ENCODE measurements at regions not wholly inside any gene's neighbourhood (a gene's known extent, or its start where the extent isn't known, plus 50 kb on each side); places are given as distances from the start of the nearest gene placed in this dataset.
A peak's percentile ranks its signal among the peaks of the same experiment; 100 is the strongest.

GRCh38 chr13:89862011-89862690 lies 1485.3 kb upstream of the MIR17HG start:
- DNase-seq, result no peak

- DNase-seq, result no peak
Observed at GRCh38 chr13:89862691-89863036, 1484.8 kb upstream of the MIR17HG start.

DNA sequence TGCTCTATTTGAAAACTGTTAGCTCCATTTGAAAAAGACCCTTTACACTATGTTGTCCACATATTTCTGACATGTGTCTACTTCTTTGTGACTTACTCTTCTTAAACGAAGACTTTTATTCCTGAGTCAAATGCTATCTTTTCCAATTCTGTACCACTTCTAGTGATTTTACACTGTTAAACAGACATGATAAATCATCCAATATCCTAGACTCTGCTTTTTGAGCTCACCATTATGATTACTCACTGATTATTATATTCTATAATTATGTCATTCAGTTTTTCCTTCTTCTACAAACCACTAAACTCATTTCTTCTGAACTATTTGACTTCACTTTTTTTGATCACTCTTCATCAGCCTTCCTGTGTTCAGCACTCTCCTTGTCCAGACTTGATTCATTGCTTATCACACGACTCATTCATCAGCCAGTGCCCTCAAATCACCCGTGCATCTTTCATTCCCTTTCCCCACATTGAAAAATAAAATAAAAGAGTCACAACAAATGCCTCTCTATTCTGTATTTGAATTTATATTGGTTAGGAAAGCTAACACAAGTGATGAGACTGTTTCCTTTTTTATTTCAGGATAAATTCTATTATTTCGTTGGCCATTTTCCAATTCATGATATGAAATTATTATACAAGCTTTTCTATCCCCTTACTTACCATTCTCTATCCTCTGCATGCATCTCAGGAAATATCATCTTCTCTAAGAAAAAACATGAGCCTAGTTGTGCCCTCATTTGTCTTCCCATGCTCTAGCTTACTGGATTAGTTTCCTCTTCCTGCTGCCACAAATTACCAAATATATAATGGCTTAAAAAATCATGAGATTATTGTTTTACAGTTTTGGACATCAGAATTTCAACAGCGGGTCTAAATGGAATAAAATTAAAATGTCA lies 1482.1 kb upstream of the MIR17HG start:
- DNase-seq, result no peak

DNA sequence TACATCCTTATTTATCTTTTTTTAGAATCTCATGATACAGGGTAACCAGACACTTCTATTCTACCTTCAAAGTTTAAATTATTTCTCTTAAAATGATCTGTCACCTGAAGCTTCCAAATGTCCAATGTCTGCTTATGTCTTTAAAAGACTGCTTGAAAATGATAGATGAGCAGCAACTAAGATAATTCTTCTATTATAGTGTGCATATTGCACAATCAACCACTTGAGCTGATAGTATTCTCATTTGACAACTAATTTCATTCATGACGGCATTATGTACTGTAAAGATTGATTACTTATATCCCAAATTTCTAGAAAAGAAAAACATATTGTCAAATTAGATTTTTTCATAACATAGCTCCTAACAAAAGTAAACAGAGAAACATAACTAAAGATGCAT lies 1478.2 kb upstream of the MIR17HG start:
- no peak for DNase-seq

GRCh38 chr13:89878904-89879303 lies 1468.6 kb upstream of the MIR17HG start:
- no peak for DNase-seq

- no peak for DNase-seq
Observed at GRCh38 chr13:89880201-89880600, 1467.3 kb upstream of the MIR17HG start.

GRCh38 chr13:89883893-89884448 lies 1463.5 kb upstream of the MIR17HG start:
- DNase-seq, result no peak

- no peak for DNase-seq
Observed at GRCh38 chr13:89890806-89891205, 1456.7 kb upstream of the MIR17HG start.

DNA sequence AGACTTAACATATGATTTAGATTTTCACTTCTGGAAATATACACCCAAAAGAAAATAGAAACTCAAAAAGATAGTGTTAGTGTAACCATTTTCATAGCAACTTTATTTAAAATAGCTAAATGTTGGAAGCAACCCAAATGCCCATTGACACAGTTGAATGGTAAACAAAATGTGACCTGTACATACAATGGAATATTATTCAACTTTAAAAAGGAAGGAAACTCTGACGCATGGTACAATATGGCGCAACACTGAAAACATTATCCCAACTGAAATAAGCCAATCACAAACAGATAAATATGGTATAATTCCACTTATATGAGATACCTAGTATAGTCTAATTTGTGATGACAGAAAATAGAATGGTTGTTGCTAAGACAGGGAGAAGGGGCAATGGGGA lies 1456.1 kb upstream of the MIR17HG start:
- DNase-seq, result no peak

- DNase-seq, result no peak
Observed at GRCh38 chr13:89897681-89898080, 1449.8 kb upstream of the MIR17HG start.

DNA sequence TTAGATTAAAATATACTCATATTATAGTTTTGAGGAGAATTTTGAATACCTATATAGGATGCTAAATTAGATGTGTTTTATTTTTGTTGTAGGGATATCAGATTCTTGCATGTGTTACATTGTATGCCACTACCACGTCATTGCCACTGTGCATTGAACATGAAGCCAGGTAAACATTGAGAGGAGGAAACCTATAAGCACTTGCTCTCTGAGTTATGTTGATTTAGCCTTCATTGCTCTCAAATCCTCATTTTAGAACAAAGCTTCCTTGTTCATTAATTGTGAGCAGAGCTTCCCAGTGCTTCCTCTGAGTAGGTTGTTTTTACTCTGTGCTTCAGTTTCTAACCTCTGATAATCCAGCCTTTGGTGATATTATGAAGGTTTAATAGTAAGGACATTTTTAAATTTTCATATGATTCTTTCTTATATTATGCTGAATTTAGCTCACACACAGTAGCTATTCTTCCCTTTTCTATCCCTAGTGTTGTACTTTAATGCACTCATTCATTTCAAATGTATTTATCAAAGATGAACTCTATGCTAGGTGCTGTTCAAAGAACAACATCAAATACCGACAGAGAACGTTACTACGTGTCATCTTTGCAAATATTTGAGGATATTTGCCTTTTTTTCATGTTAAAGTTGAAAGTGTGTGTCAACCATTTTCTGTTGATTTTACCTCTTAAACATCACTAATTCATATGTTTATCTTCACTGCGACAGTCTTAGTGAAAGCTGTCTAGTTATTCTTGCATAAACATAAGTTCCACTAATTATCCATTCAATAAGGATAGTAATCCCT lies 1448.0 kb upstream of the MIR17HG start:
- peak; percentile 17 for DNase-seq

- DNase-seq, result no peak
Observed at GRCh38 chr13:89900104-89900765, 1447.3 kb upstream of the MIR17HG start.

GRCh38 chr13:89902223-89902622 lies 1445.3 kb upstream of the MIR17HG start:
- DNase-seq, result no peak

DNA sequence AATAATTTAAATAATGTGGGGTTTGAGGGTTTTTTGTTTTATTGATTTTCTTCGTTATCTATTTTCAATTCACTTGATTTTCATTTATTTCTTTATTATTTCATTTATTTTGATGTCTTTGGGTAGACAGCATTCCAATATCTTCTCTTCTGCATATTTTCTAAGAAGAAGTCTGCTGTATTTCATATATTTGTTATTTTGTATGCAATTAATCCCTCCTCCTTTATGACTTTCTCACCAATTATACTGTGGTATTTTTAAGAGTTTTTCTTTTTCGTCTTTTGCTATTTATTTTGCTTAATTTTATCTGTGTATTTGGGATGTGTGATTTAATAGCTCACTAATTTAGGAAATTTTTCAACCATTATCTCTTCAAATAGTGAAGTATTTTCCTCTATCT lies 1444.4 kb upstream of the MIR17HG start:
- no peak for DNase-seq

GRCh38 chr13:89910166-89910565 lies 1437.3 kb upstream of the MIR17HG start:
- DNase-seq, result no peak

DNA sequence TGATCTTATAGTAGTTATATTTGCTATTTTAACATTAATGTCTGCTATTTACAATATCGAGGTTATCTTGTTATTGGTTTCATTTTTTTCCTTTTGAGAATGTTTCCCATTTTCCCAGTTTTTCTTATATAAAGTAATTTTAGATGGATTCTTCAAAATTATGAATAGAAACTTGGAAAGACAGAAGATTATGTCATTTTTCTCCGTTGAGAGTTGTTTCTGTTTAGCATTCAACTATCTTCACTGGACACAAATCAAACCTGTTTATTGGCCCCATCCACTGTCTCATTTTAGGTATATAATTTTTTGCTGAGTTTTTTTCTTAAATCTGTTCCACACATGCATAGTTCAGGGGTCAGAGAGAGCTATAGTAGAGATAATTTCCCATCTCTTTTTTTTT lies 1430.9 kb upstream of the MIR17HG start:
- DNase-seq, result no peak

- no peak for DNase-seq
Observed at GRCh38 chr13:89920461-89920860, 1427.0 kb upstream of the MIR17HG start.

DNA sequence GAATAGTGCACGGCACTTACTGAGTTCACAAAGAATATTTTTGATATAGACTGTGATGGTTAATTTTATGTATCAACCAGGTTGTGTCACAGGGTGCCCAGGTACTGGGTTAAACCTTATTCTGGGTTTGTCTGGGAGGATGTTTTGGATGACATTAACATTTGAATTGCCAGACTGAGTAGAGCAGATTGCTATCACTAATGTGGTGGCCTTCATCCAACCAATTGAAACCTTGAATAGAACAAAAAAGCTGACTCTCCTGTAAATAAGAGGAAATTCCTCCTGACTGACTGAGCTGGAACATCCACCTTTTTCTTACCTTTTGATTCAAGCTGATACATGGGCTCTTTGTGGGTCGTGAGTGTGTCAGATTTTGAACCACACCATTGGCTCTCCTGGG lies 1424.4 kb upstream of the MIR17HG start:
- no peak for DNase-seq

- no peak for DNase-seq
Observed at GRCh38 chr13:89923736-89924135, 1423.8 kb upstream of the MIR17HG start.

DNA sequence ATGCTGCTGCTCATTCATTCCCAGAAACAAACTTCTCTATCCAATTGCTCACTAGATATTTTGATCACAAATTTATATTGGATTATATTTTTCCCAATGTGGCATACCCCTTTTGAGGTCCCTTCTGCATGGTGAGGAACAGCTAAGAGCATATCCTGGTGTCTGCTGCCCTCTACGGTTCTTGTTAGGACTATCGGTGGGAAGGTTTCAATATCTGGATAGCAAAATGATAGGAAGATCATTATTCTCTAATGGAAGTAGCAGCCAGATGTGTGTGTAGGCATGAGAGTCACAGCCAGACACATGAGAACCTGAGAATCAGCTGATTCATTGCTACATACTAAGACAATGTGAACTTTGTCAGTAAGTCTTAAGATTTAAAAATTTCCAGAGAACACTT lies 1422.4 kb upstream of the MIR17HG start:
- DNase-seq, result peak; percentile 21

DNA sequence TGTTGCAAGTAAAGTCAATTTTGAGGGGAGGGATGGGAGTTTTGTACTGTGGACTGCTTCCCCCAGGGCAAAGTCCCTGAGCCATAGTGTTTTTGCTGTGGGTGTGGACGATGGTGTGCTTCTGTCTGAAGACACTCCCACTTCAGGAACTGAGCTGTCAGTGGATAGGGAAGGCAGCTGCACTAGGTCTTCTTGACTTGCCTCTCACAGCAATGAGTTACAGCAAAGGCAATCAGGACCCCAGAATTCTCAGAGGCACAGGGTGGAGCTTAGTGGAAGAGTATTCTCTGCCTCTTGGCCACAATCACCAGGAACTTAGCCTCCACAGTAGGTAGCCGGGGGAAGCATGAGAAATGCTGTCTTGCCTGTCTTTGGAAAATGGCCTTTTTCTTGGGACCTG lies 1416.6 kb upstream of the MIR17HG start:
- DNase-seq, result no peak

DNA sequence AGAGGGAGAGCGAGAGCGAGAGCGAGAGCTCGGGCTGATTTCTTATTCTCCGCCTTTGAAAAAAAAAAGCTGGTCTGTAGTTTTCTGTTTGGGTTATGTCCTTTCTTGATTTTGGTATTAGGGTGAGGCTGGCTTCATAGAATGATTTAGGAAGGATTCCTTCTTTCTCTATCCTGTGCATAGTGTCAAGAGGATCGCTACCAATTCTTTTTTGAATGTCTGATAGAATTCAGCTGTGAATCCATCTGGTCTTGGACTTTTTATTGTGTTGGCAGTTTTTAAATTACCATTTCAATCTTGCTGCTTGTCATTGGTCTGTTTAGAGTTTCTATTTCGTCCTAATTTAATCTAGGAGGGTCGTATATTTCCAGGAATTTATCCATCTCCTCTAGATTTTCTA lies 1414.6 kb upstream of the MIR17HG start:
- DNase-seq, result no peak

DNA sequence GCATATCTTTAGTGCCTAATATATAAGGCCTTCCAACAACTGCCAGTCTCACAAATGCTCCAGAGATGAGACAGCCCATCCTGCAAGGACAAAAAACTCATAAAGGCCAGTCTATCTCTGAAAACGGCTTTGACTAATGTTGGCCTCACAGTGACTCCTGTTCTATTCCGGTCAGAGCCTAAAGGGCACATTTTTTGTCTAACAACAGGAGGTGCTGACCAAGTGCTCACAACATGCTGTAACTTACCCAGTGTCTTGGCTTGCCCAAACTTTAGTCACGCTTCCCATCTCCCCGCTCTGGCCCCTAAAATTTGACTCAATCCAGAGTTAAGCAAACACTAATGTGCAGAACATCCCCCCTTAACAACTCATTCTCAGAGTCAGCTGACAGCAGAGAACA lies 1411.2 kb upstream of the MIR17HG start:
- DNase-seq, result no peak
